HFF-Myc (cell line): ENCODE measurements at regions not wholly inside any gene's neighbourhood (a gene's known extent, or its start where the extent isn't known, plus 50 kb on each side); places are given as distances from the start of the nearest gene placed in this dataset.

Source experiments
- DNase-seq: peaks from one replicate; pipeline ENCODE4 v3.0.0-alpha.2; 2011; ENCODE audit warnings: low read depth; ENCODE audit errors: extremely low read depth
- H3K4me3 ChIP-seq: replicated peaks from 2 replicates; pipeline ENCODE4 v1.5.1; 2011; ENCODE audit warnings: low read depth, mild to moderate bottlenecking, control low read depth, low read length
- TF ChIP-seq, protein P1 (sequence below): IDR thresholded peaks from 2 replicates; pipeline ENCODE4 v1.5.1; 2012; ENCODE audit warnings: mild to moderate bottlenecking, low read depth, low read length, control low read depth; ENCODE audit errors: missing control alignments

DNA sequence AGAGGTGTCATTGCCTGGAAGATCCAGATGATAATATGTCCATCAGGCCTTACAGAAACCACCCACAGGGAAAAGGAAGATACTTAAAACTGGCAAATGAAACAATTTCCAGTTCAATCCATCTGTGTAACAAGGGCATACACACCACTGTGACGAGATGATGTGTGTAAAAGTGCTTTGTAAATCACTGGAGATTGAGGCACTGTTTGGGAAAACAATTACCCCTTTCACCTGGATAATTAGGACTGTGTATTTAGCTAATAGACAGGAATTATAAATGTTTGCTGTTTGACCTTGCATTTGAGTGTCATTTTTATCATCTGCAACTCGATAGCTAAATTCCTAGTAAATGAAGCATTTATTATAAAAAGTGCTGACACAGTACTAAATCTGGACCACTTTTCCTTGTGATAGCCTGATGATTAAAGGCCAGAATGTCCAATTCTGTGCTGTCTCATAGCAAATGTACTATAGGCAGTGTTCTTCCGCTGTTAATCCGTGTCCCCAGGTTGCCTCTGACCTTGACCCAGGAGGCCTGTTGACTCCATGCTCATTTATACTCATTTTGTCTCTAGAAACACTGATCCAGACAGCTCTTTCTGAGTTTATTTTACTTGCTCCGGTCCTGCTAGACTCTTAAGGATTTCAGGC lies 105.8 kb downstream of the LACC1 start:
- DNase-seq: no peak
- TF ChIP-seq, protein P1, sequence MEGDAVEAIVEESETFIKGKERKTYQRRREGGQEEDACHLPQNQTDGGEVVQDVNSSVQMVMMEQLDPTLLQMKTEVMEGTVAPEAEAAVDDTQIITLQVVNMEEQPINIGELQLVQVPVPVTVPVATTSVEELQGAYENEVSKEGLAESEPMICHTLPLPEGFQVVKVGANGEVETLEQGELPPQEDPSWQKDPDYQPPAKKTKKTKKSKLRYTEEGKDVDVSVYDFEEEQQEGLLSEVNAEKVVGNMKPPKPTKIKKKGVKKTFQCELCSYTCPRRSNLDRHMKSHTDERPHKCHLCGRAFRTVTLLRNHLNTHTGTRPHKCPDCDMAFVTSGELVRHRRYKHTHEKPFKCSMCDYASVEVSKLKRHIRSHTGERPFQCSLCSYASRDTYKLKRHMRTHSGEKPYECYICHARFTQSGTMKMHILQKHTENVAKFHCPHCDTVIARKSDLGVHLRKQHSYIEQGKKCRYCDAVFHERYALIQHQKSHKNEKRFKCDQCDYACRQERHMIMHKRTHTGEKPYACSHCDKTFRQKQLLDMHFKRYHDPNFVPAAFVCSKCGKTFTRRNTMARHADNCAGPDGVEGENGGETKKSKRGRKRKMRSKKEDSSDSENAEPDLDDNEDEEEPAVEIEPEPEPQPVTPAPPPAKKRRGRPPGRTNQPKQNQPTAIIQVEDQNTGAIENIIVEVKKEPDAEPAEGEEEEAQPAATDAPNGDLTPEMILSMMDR: no peak
- H3K4me3 ChIP-seq: no peak overlapping the region

DNA sequence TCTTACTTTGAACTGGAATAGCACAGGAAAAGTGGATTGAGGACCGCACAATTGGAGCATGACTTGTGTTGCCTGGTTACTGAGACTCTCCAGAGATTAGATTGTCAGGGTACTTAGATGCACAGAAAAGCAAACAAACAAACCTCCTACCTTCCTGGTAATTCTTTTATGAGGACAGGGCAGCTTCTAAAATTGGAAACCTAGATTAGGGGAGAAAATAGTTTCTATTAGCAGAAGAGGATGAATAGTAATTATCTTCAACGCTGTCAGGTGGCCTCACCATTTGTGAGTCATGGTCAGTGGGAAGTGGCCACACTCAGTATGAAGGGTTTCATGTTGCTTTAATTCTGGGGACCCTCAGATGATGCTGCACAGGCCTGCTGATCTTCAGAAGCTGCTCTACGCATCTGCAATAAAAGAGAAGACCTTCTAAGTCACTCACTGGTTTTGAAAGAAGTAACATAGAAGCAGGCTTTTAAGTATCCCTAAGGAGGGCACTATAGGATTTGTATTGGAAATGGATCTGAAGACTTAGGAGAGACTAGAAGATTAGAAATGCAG lies 106.8 kb downstream of the LACC1 start:
- H3K4me3 ChIP-seq: no peak overlapping the region
- no peak for DNase-seq
- TF ChIP-seq, protein P1: no peak

DNA sequence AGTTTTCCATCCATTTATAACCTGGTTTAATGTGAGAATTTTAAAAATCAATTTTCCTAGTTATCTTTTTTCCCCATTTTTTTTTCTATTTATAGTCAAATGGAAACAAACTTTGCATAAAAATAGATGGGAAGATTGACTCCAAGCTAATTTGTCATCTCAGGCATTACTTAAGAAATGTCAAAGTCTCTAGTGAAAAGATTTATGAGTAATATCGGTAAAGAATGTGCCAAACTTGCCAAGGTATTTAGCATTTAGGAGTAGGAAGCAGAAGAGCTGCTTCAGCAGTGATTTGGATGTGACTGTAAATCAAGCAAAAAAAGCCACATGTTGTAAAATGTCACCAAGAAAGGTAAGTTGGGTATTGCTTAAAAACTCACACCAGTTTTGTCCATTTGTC lies 108.6 kb downstream of the LACC1 start:
- TF ChIP-seq, protein P1: no peak
- H3K4me3 ChIP-seq: no peak overlapping the region
- no peak for DNase-seq

DNA sequence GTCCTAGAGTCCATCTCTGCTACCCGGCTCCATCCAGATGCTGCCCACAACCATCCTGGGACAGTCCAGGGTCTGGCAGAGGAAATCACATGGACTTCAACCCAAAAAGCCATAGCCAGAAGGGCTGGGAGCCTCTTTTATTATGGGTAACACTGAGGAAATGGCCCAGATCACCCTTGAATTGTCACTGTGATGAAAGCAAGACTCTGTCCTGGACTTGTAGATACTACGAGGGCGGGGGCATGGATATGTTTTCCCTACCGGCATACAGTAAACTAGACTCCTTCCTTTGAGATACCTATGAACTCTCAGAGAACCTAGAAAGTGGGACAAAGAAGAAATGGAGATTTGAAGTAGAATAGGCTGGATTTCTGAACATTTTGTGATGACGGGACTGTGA lies 110.3 kb downstream of the LACC1 start:
- DNase-seq: no peak
- TF ChIP-seq, protein P1: no peak
- no peak overlapping the region for H3K4me3 ChIP-seq

DNA sequence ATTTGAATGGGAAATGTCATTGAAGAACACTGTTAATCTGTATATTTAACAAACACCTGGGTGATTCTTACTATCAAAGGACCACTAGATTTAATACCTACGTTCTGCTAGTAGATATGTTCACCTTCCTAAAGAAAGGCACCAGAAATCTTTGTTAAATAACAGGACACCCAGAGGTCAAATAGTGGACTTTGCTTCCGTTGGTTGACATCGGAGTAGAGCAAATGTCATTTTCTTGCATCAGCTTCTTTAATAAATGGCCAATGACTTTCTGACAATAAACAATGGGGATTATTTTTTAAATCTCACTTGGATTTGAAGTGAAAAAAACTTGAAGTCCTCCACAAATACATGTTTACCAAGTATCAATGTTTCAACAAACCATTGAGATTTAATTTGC lies 111.1 kb downstream of the LACC1 start:
- no peak for DNase-seq
- TF ChIP-seq, protein P1: no peak
- no peak overlapping the region for H3K4me3 ChIP-seq

DNA sequence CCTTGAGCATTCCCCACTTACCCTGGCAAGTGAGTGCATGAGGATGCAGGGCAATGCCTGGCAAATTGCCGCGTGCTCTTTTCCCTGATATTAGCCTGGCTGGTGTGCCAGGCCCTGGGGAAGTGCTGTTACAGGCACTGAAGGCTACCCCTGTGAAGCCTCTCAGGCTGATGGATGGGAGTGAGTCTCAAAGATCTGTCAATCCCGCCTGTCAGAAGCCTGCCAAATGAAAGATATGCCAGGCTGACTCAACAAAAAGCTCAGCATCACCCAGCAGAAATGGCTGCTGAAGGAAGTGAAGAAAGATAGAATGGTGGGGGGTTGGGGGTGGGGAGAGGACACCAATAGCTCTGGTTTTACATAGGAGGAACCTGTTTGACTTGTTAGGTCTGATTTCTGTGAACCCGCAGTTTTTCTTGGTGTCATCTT lies 112.1 kb downstream of the LACC1 start:
- TF ChIP-seq, protein P1: no peak
- H3K4me3 ChIP-seq: no peak overlapping the region
- no peak for DNase-seq
